ENCODE measurements at regions not wholly inside any gene's neighbourhood (a gene's known extent, or its start where the extent isn't known, plus 50 kb on each side); places are given as distances from the start of the nearest gene placed in this dataset.

GRCh38 chr1:164961715-164962114, 394.8 kb downstream of the LMX1A start:
- TF ChIP-seq POLR2AphosphoS5 (IDR thresholded peaks at IDR 0.05; ENCODE audit: borderline replicate concordance, low read depth, low read length) (no peak), EZH2 (IDR thresholded peaks at IDR 0.05) (no peak)
